ENCODE measurements at regions not wholly inside any gene's neighbourhood (a gene's known extent, or its start where the extent isn't known, plus 50 kb on each side); places are given as distances from the start of the nearest gene placed in this dataset.

- DNase-seq: no peak
Measured at GRCh38 chr12:59039005-59039404, 118.7 kb upstream of the LRIG3 start.

- DNase-seq: peak; percentile 45
Measured at GRCh38 chr12:59036973-59037762, 116.9 kb upstream of the LRIG3 start.

- no peak for DNase-seq
Measured at GRCh38 chr12:59036347-59036746, 116.0 kb upstream of the LRIG3 start.

GRCh38 chr12:59031313-59031712, 111.0 kb upstream of the LRIG3 start:
- no peak for DNase-seq

- no peak for DNase-seq
Measured at GRCh38 chr12:59030415-59030814, 110.1 kb upstream of the LRIG3 start.

- no peak for DNase-seq
Measured at GRCh38 chr12:59027199-59027598, 106.9 kb upstream of the LRIG3 start.

- no peak for DNase-seq
Measured at GRCh38 chr12:59023861-59024424, 103.6 kb upstream of the LRIG3 start.

- no peak for DNase-seq
Measured at GRCh38 chr12:59020073-59020946, 100.0 kb upstream of the LRIG3 start.

GRCh38 chr12:59014885-59015284, 94.6 kb upstream of the LRIG3 start:
- no peak for DNase-seq

GRCh38 chr12:59010941-59011340, 90.6 kb upstream of the LRIG3 start:
- DNase-seq: no peak

- DNase-seq: no peak
Measured at GRCh38 chr12:59010118-59010517, 89.8 kb upstream of the LRIG3 start.

- no peak for DNase-seq
Measured at GRCh38 chr12:59007620-59008019, 87.3 kb upstream of the LRIG3 start.

- DNase-seq: no peak
Measured at GRCh38 chr12:59005193-59005955, 85.1 kb upstream of the LRIG3 start.

GRCh38 chr12:59004456-59004855, 84.2 kb upstream of the LRIG3 start:
- DNase-seq: no peak

GRCh38 chr12:58995666-58996363, 75.5 kb upstream of the LRIG3 start:
- DNase-seq: no peak

- no peak for DNase-seq
Measured at GRCh38 chr12:58988643-58989344, 68.5 kb upstream of the LRIG3 start.

GRCh38 chr12:58981961-58982360, 61.7 kb upstream of the LRIG3 start:
- no peak for DNase-seq

GRCh38 chr12:58980768-58981167, 60.5 kb upstream of the LRIG3 start:
- no peak for DNase-seq

- no peak for DNase-seq
Measured at GRCh38 chr12:58978717-58979116, 58.4 kb upstream of the LRIG3 start.

- no peak for DNase-seq
Measured at GRCh38 chr12:58977476-58977875, 57.2 kb upstream of the LRIG3 start.

- no peak for DNase-seq
Measured at GRCh38 chr12:58976146-58976545, 55.8 kb upstream of the LRIG3 start.
